ENCODE measurements at regions not wholly inside any gene's neighbourhood (a gene's known extent, or its start where the extent isn't known, plus 50 kb on each side); places are given as distances from the start of the nearest gene placed in this dataset.

DNA sequence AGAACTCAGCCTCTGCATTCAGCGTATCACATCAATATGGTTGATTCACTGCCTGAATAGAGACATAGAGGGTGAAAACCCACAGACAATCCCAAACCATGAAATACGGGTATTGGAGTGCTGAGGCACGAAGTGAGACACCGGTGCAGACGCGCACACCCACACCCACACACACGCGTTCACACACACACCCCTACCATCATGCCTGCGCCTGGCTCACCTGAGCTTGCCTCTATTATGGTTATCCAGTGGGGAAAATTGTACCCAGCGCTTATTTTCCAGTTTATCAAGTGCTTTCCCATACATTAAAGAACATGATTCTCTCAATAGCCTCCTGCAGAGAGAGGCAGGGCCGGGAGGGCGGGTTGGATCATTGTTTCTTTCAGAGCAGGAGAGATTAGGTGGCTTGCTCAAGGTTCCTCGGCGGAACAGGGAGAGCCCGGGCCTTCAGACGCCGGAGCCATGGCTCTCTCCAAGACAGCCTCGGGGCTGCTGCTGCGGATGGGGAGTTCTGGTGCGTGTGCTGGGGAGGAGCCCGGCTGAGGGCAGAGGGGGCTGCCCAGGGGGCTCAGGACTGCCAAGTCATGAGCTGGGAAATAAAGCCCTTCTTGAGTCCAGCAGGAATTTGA is 78.9 kb upstream of the THY1 start:
- Histone ChIP-seq H3K36me3 (replicated peaks in 1 of 2; ENCODE audit: control insufficient read depth in 1 of 2, insufficient read depth in 2 of 2, low read length in 1 of 2) (no peaks in the 10 kb centered on the region), H3K27ac (ENCODE audit: low read depth in 2 of 2, low read length in 1 of 2) (no peak overlapping the region)
- CTCF ChIA-PET: interaction anchor here (0.6 to 1.9 kb wide), 4 partner anchors 12 to 798 kb away, joined by 3 to 9 read pairs (median 5); no protein-coding TSS in a partner anchor

DNA sequence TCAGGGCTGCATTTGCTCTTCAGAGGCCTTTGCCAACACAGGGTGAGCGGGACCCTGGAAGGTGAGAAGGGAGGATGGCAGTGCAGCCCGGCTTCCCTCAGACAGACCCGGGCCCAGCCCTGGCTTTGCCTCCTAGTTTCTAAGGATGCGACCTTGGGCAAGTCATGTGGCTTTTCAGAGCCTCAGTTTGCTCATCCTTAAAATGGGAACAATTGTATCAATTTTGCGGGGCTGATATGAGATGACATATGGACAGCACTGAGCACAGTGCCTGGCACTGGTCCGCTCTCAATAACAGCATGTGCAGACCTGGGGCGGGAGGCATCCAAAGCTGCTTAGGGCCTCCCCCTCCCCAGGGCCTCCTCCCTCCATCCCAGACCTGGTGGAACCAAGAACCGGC is 74.7 kb upstream of the THY1 start:
- H3K4me3 ChIP-seq (ENCODE audit: low read depth in 2 of 2, low read length in 1 of 2): no peak overlapping the region
- H3K4me2 ChIP-seq: no peak overlapping the region
- no peaks in the 10 kb centered on the region for H4K20me1 ChIP-seq (ENCODE audit: insufficient read depth)
- no peaks in the 10 kb centered on the region for H3K79me2 ChIP-seq (ENCODE audit: insufficient read depth)
- peaks cover 0 to 10% of the 10 kb centered on the region in 2 experiments; a peak in 1 of 4 replicates for H3K4me1 ChIP-seq (ENCODE audit: control insufficient read depth in 1 of 2, insufficient read depth in 2 of 2, low read depth in 1 of 2, low read length in 1 of 2)
- ChIA-PET POLR2A (no interaction called here), CTCF (interaction anchor here (0.7 to 1.5 kb wide), 2 partner anchors 16 to 36 kb away, joined by 3 to 9 read pairs; no protein-coding TSS in a partner anchor)
- TF ChIP-seq IRF3 (IDR thresholded peaks at IDR 0.05; ENCODE audit: low read depth, low read length) (no peak), TAF1 (IDR thresholded peaks at IDR 0.05; ENCODE audit: borderline replicate concordance, low read depth, low read length) (no peak), SMC3 (IDR thresholded peaks at IDR 0.05; ENCODE audit: low read depth, low read length) (no peak), PBX3 (IDR thresholded peaks at IDR 0.05) (no peak), GATA2 (CRISPR knock-in tag; IDR thresholded peaks at IDR 0.05) (no peak), EP300 (IDR thresholded peaks at IDR 0.05; ENCODE audit: borderline replicate concordance in 1 of 2, low read depth in 1 of 2, low read length in 1 of 2) (no peak), TEAD4 (IDR thresholded peaks at IDR 0.05; ENCODE audit: borderline replicate concordance, insufficient read depth) (no peak), MXI1 (IDR thresholded peaks at IDR 0.05; ENCODE audit: low read depth, low read length) (no peak), NFIC (IDR thresholded peaks at IDR 0.05; ENCODE audit: borderline replicate concordance) (no peak), ZBTB33 (IDR thresholded peaks at IDR 0.05; ENCODE audit: borderline replicate concordance, low read depth) (no peak), RFX5 (IDR thresholded peaks at IDR 0.05; ENCODE audit: low read length) (no peak)
- H3F3A ChIP-seq (replicated peaks; ENCODE audit: insufficient read depth): no peaks in the 10 kb centered on the region
- H3K27ac ChIP-seq (ENCODE audit: low read depth in 2 of 2, low read length in 1 of 2): no peak overlapping the region
- no peaks in the 10 kb centered on the region for H3K9me3 ChIP-seq
- WGBS (ENCODE audit: low lambda C conversion rate): 66% methylated on average over 4 of the region's 8 CpGs
- H3K9me2 ChIP-seq: no peaks in the 10 kb centered on the region
- H2AFZ ChIP-seq (ENCODE audit: low read depth): no peak overlapping the region
- peaks cover 24% of the 10 kb centered on the region for H3K27me3 ChIP-seq (ENCODE audit: insufficient read depth)
- no peak for DNase-seq
- no peak overlapping the region for H3K9ac ChIP-seq
- no peaks in the 10 kb centered on the region for H3K36me3 ChIP-seq (replicated peaks in 1 of 2; ENCODE audit: control insufficient read depth in 1 of 2, insufficient read depth in 2 of 2, low read length in 1 of 2)

More for the DNA sequence above, 78.9 kb upstream of the THY1 start:
- Histone ChIP-seq H3F3A (replicated peaks; ENCODE audit: insufficient read depth) (no peaks in the 10 kb centered on the region), H4K20me1 (ENCODE audit: insufficient read depth) (no peaks in the 10 kb centered on the region), H3K79me2 (ENCODE audit: insufficient read depth) (no peaks in the 10 kb centered on the region), H3K27me3 (ENCODE audit: insufficient read depth) (peaks cover 15% of the 10 kb centered on the region), H3K4me3 (ENCODE audit: low read depth in 2 of 2, low read length in 1 of 2) (no peak overlapping the region), H3K9me2 (no peaks in the 10 kb centered on the region), H3K9me3 (no peaks in the 10 kb centered on the region), H2AFZ (ENCODE audit: low read depth) (no peak overlapping the region), H3K4me2 (no peak overlapping the region), H3K9ac (no peak overlapping the region), H3K4me1 (ENCODE audit: control insufficient read depth in 1 of 2, insufficient read depth in 2 of 2, low read depth in 1 of 2, low read length in 1 of 2) (peaks cover 0 to 6% of the 10 kb centered on the region in 2 experiments; a peak in 1 of 4 replicates)
- TF ChIP-seq RAD21 (IDR thresholded peaks at IDR 0.05; ENCODE audit: low read length) (no peak), NFIC (IDR thresholded peaks at IDR 0.05; ENCODE audit: borderline replicate concordance) (no peak), CHD2 (IDR thresholded peaks at IDR 0.05; ENCODE audit: low read length, partially characterized antibody) (no peak), TEAD4 (IDR thresholded peaks at IDR 0.05; ENCODE audit: borderline replicate concordance, insufficient read depth) (no peak), RXRA (IDR thresholded peaks at IDR 0.05; ENCODE audit: borderline replicate concordance, low read depth) (no peak), TCF12 (IDR thresholded peaks at IDR 0.05) (no peak), POLR2AphosphoS5 (IDR thresholded peaks at IDR 0.05; ENCODE audit: low read depth, low read length) (no peak), YY1 (IDR thresholded peaks at IDR 0.05; ENCODE audit: low read depth) (no peak), IRF3 (IDR thresholded peaks at IDR 0.05; ENCODE audit: low read depth, low read length) (no peak), FOXJ3 (CRISPR knock-in tag; IDR thresholded peaks at IDR 0.05) (no peak)
- POLR2A ChIA-PET: no interaction called here
- DNase-seq: no peak
- WGBS (ENCODE audit: low lambda C conversion rate): 59% methylated on average over 15 of the region's 21 CpGs

Measured in SK-N-SH (cell line).